ENCODE measurements at regions not wholly inside any gene's neighbourhood (a gene's known extent, or its start where the extent isn't known, plus 50 kb on each side); places are given as distances from the start of the nearest gene placed in this dataset.

DNA sequence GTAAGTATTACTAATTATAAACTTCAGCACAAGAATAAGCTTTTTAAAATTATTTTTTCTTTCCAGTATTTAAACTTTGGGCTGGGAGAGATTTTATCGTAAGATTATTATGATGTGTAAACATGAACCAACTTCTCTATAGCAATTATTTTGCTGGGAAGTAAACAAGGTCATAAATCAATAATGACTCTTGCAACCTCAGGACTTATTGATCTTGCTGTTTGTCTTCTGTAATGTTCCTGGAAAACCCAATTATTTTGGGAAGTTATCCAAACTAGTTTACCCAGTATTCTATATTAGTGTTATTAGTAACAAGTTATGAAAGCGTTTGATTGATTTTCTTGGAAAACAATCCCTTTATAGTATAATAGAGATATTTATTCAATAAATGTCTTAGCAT, 174.9 kb downstream of the PPP1R2C start (continued):
- TF ChIP-seq, protein P1, sequence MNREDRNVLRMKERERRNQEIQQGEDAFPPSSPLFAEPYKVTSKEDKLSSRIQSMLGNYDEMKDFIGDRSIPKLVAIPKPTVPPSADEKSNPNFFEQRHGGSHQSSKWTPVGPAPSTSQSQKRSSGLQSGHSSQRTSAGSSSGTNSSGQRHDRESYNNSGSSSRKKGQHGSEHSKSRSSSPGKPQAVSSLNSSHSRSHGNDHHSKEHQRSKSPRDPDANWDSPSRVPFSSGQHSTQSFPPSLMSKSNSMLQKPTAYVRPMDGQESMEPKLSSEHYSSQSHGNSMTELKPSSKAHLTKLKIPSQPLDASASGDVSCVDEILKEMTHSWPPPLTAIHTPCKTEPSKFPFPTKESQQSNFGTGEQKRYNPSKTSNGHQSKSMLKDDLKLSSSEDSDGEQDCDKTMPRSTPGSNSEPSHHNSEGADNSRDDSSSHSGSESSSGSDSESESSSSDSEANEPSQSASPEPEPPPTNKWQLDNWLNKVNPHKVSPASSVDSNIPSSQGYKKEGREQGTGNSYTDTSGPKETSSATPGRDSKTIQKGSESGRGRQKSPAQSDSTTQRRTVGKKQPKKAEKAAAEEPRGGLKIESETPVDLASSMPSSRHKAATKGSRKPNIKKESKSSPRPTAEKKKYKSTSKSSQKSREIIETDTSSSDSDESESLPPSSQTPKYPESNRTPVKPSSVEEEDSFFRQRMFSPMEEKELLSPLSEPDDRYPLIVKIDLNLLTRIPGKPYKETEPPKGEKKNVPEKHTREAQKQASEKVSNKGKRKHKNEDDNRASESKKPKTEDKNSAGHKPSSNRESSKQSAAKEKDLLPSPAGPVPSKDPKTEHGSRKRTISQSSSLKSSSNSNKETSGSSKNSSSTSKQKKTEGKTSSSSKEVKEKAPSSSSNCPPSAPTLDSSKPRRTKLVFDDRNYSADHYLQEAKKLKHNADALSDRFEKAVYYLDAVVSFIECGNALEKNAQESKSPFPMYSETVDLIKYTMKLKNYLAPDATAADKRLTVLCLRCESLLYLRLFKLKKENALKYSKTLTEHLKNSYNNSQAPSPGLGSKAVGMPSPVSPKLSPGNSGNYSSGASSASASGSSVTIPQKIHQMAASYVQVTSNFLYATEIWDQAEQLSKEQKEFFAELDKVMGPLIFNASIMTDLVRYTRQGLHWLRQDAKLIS (CRISPR knock-in tag; IDR thresholded peaks at IDR 0.05; ENCODE audit: borderline replicate concordance) = no peak

DNA sequence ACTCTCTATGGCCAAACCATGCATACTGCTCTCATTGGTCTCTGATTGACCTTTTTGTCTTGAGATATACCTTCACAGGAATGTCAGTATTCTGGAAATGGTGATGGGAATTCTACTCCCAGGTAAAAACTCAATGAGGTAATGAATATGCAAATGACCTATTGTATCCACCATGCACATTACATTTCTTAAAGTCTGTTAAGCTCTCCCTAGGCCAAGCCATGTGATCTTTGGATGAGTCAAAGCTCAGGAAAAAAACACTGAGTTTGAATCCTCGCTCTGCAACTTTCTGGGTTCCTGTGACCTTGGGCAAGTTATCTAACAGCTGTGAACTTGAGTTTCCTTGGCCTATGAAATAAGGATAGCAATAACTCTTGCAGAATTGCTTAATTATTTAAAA, 175.4 kb downstream of the PPP1R2C start:
- TF ChIP-seq ATF1 (CRISPR knock-in tag; IDR thresholded peaks at IDR 0.05) (no peak), FOXP1 (CRISPR knock-in tag; IDR thresholded peaks at IDR 0.05; ENCODE audit: borderline replicate concordance) (no peak), HMGA2 (CRISPR knock-in tag; IDR thresholded peaks at IDR 0.05) (no peak), SP1 (CRISPR knock-in tag; conservative IDR thresholded peaks at IDR 0.05) (no peak), TCF7 (CRISPR knock-in tag; IDR thresholded peaks at IDR 0.05; ENCODE audit: low read depth) (no peak), ESRRA (CRISPR knock-in tag; IDR thresholded peaks at IDR 0.05; ENCODE audit: borderline replicate concordance) (no peak), TEAD4 (CRISPR knock-in tag; IDR thresholded peaks at IDR 0.05) (no peak), ZNF317 (CRISPR knock-in tag; IDR thresholded peaks at IDR 0.05; ENCODE audit: borderline replicate concordance, low read depth) (no peak), RORB (CRISPR knock-in tag; IDR thresholded peaks at IDR 0.05) (no peak)
- TF ChIP-seq, protein P2, sequence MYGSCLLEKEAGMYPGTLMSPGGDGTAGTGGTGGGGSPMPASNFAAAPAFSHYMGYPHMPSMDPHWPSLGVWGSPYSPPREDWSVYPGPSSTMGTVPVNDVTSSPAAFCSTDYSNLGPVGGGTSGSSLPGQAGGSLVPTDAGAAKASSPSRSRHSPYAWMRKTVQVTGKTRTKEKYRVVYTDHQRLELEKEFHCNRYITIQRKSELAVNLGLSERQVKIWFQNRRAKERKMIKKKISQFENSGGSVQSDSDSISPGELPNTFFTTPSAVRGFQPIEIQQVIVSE (CRISPR knock-in tag; IDR thresholded peaks at IDR 0.05; ENCODE audit: borderline replicate concordance) = no peak
- TF ChIP-seq, protein P3, sequence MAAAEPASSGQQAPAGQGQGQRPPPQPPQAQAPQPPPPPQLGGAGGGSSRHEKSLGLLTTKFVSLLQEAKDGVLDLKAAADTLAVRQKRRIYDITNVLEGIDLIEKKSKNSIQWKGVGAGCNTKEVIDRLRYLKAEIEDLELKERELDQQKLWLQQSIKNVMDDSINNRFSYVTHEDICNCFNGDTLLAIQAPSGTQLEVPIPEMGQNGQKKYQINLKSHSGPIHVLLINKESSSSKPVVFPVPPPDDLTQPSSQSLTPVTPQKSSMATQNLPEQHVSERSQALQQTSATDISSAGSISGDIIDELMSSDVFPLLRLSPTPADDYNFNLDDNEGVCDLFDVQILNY (CRISPR knock-in tag; IDR thresholded peaks at IDR 0.05) = no peak
- TF ChIP-seq, protein P4, sequence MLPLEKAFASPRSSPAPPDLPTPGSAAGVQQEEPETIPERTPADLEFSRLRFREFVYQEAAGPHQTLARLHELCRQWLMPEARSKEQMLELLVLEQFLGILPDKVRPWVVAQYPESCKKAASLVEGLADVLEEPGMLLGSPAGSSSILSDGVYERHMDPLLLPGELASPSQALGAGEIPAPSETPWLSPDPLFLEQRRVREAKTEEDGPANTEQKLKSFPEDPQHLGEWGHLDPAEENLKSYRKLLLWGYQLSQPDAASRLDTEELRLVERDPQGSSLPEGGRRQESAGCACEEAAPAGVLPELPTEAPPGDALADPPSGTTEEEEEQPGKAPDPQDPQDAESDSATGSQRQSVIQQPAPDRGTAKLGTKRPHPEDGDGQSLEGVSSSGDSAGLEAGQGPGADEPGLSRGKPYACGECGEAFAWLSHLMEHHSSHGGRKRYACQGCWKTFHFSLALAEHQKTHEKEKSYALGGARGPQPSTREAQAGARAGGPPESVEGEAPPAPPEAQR (CRISPR knock-in tag; IDR thresholded peaks at IDR 0.05) = no peak
- no peak for ATAC-seq
- H3K4me3 Mint-ChIP-seq = no peak overlapping the region
- H3K4me1 Mint-ChIP-seq = peaks cover 4% of the 10 kb centered on the region; the same call in 1 of the 2 replicates
- DNase-seq (ENCODE audit: low spot score) = no peak
- H3K27ac Mint-ChIP-seq = no peak overlapping the region
- no peaks in the 10 kb centered on the region for H3K9me3 Mint-ChIP-seq
- CTCF ChIA-PET = no interaction called here
- POLR2A ChIA-PET = no interaction called here
- no peaks in the 10 kb centered on the region for H3K36me3 Mint-ChIP-seq
- H3K27me3 Mint-ChIP-seq (ENCODE audit: low read depth) = no peaks in the 10 kb centered on the region

DNA sequence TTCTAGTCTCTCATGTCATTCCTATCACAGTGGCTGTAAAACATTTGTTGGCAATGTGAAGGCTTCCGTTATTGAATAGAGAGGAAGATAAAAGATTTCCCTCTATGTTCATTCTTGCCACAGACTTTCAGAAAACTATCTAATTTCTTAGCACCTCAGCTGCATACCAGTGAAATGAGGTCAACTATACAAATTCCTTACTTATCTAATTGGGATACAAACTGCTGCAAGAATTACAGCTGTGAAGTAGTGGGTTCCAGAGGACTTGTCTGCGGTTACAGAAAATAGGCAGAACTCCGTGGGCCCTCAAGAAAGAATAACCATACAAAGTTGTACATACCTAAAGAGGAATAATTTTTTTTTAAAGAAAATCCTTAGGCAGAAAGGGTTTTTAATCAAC, 175.8 kb downstream of the PPP1R2C start:
- ChIA-PET CTCF (no interaction called here), POLR2A (no interaction called here)
- no peaks in the 10 kb centered on the region for H3K9me3 Mint-ChIP-seq
- no peaks in the 10 kb centered on the region for H3K27me3 Mint-ChIP-seq (ENCODE audit: low read depth)
- no peak for DNase-seq (ENCODE audit: low spot score)
- peaks cover 4% of the 10 kb centered on the region; the same call in 1 of the 2 replicates for H3K4me1 Mint-ChIP-seq
- no peak for TF ChIP-seq ZNF232 (CRISPR knock-in tag; IDR thresholded peaks at IDR 0.05)
- ATAC-seq = no peak
- no peak overlapping the region for H3K4me3 Mint-ChIP-seq
- no peaks in the 10 kb centered on the region for H3K36me3 Mint-ChIP-seq
- H3K27ac Mint-ChIP-seq = no peak overlapping the region

DNA sequence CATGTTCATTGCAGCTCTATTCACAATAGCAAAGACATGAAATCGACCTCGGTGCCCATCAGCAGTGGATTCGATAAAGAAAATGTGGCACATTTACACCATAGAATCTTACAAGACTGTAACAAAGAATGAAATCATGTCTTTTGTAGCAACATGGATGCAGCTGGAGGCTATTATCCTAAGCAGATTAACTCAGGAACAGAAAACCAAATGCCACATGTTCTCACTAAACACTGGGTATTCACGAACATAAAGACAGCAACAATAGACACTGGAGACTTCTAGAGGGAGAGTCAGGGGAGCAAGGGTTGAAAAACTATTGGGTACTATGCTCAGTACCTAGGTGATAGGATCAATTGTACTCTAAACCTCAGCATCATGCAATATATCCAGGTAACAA, 180.5 kb downstream of the PPP1R2C start:
- Mint-ChIP-seq H3K36me3 (no peaks in the 10 kb centered on the region), H3K27ac (no peak overlapping the region), H3K27me3 (ENCODE audit: low read depth) (no peaks in the 10 kb centered on the region), H3K4me3 (no peak overlapping the region), H3K9me3 (no peaks in the 10 kb centered on the region), H3K4me1 (no peaks in the 10 kb centered on the region)
- DNase-seq (ENCODE audit: low spot score) = no peak
- no peak for TF ChIP-seq ETV6 (CRISPR knock-in tag; IDR thresholded peaks at IDR 0.05)
- TF ChIP-seq, protein P5, sequence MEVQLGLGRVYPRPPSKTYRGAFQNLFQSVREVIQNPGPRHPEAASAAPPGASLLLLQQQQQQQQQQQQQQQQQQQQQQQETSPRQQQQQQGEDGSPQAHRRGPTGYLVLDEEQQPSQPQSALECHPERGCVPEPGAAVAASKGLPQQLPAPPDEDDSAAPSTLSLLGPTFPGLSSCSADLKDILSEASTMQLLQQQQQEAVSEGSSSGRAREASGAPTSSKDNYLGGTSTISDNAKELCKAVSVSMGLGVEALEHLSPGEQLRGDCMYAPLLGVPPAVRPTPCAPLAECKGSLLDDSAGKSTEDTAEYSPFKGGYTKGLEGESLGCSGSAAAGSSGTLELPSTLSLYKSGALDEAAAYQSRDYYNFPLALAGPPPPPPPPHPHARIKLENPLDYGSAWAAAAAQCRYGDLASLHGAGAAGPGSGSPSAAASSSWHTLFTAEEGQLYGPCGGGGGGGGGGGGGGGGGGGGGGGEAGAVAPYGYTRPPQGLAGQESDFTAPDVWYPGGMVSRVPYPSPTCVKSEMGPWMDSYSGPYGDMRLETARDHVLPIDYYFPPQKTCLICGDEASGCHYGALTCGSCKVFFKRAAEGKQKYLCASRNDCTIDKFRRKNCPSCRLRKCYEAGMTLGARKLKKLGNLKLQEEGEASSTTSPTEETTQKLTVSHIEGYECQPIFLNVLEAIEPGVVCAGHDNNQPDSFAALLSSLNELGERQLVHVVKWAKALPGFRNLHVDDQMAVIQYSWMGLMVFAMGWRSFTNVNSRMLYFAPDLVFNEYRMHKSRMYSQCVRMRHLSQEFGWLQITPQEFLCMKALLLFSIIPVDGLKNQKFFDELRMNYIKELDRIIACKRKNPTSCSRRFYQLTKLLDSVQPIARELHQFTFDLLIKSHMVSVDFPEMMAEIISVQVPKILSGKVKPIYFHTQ (CRISPR knock-in tag; IDR thresholded peaks at IDR 0.05) = no peak
- CTCF ChIA-PET = no interaction called here
- POLR2A ChIA-PET = no interaction called here
- no peak for ATAC-seq

All from WTC11 (cell line).